GM21717 (cell line): ENCODE measurements at regions not wholly inside any gene's neighbourhood (a gene's known extent, or its start where the extent isn't known, plus 50 kb on each side); places are given as distances from the start of the nearest gene placed in this dataset.

Experiments
- ATAC-seq: cut with Tn5 transposase; IDR thresholded peaks from one replicate; pipeline ENCODE4 v1.9.1; 2021; ENCODE audit warnings: mild to moderate bottlenecking, moderate library complexity; ENCODE audit not compliant: unreplicated experiment

GRCh38 chr18:25455646-25456045 is 103.7 kb upstream of the ZNF521 start:
- no peak for ATAC-seq

GRCh38 chr18:25455159-25455558 is 103.2 kb upstream of the ZNF521 start:
- no peak for ATAC-seq

- no peak for ATAC-seq
Measured at GRCh38 chr18:25454730-25455129, 102.8 kb upstream of the ZNF521 start.

GRCh38 chr18:25454270-25454659 is 102.3 kb upstream of the ZNF521 start:
- ATAC-seq, result no peak

- ATAC-seq, result no peak
Measured at GRCh38 chr18:25453556-25454269, 101.7 kb upstream of the ZNF521 start.

- no peak for ATAC-seq
Measured at GRCh38 chr18:25451077-25451658, 99.2 kb upstream of the ZNF521 start.

- no peak for ATAC-seq
Measured at GRCh38 chr18:25449046-25449445, 97.1 kb upstream of the ZNF521 start.

GRCh38 chr18:25446972-25447371 is 95.0 kb upstream of the ZNF521 start:
- ATAC-seq, result no peak

- no peak for ATAC-seq
Measured at GRCh38 chr18:25445430-25445829, 93.5 kb upstream of the ZNF521 start.

- no peak for ATAC-seq
Measured at GRCh38 chr18:25443776-25444175, 91.8 kb upstream of the ZNF521 start.

GRCh38 chr18:25435149-25435782 is 83.3 kb upstream of the ZNF521 start:
- no peak for ATAC-seq

GRCh38 chr18:25434745-25435144 is 82.8 kb upstream of the ZNF521 start:
- no peak for ATAC-seq

- ATAC-seq, result no peak
Measured at GRCh38 chr18:25433590-25433989, 81.6 kb upstream of the ZNF521 start.

GRCh38 chr18:25425024-25425423 is 73.1 kb upstream of the ZNF521 start:
- no peak for ATAC-seq

GRCh38 chr18:25423760-25424159 is 71.8 kb upstream of the ZNF521 start:
- no peak for ATAC-seq

GRCh38 chr18:25423267-25423666 is 71.3 kb upstream of the ZNF521 start:
- ATAC-seq, result no peak

- no peak for ATAC-seq
Measured at GRCh38 chr18:25422230-25422629, 70.3 kb upstream of the ZNF521 start.

- ATAC-seq, result no peak
Measured at GRCh38 chr18:25420077-25420825, 68.3 kb upstream of the ZNF521 start.

GRCh38 chr18:25416374-25416773 is 64.4 kb upstream of the ZNF521 start:
- no peak for ATAC-seq

- no peak for ATAC-seq
Measured at GRCh38 chr18:25409971-25410370, 58.0 kb upstream of the ZNF521 start.

- ATAC-seq, result no peak
Measured at GRCh38 chr18:25408293-25408692, 56.3 kb upstream of the ZNF521 start.
